B cell (primary cell): ENCODE measurements at regions not wholly inside any gene's neighbourhood (a gene's known extent, or its start where the extent isn't known, plus 50 kb on each side); places are given as distances from the start of the nearest gene placed in this dataset.

Experiments
- ATAC-seq: fragments of 200-7000 bp; cut with Tn5 transposase; one replicate; pipeline ENCODE4 v1.10.0; 2021; ENCODE audit warnings: low read depth, mild to moderate bottlenecking, moderate number of reproducible peaks, moderate library complexity
- CTCF ChIA-PET: fragments of 350-600 bp; sonication (Branson Sonifier 250); formaldehyde crosslinking; loops from one replicate; lab custom pipeline; 2021; ENCODE audit warnings: antibody characterized with exemption, inconsistent platforms; lab: Charles Lee
- POLR2A ChIA-PET: fragments of 350-600 bp; sonication (Branson Sonifier 250); formaldehyde crosslinking; loops from one replicate; lab custom pipeline; 2021; ENCODE audit warnings: antibody characterized with exemption; lab: Charles Lee
- DNase-seq: peaks from one replicate; pipeline ENCODE4 v3.0.0; 2013
- H2AFZ ChIP-seq: 2 replicates; pipeline ENCODE4 v1.6.1; 2012; ENCODE audit warnings: mild to moderate bottlenecking, low read depth, low read length; ENCODE audit not compliant: insufficient read depth, poor library complexity, severe bottlenecking
- H3K27ac ChIP-seq, 2 donors: 1 replicate in 1 of 2; 2 replicates in 1 of 2; pipeline ENCODE4 v1.5.1; 2012 to 2013; ENCODE audit warnings: low read length in 2 of 2, mild to moderate bottlenecking in 2 of 2, moderate library complexity in 1 of 2
- H3K27me3 ChIP-seq, 4 experiments: fragments of 200-600 bp in 1 of 4; sonication (generic) in 1 of 4; replicated peaks in 1 of 4; 1 replicate in 2 of 4; 2 replicates in 2 of 4; pipeline versions ENCODE4 v1.6.1 to v1.7.0; 2013 to 2016; ENCODE audit warnings: low read length in 3 of 4, mild to moderate bottlenecking in 2 of 4, mixed read lengths in 1 of 4, moderate library complexity in 1 of 4; ENCODE audit not compliant: insufficient read depth in 4 of 4, control insufficient read depth in 3 of 4; ENCODE audit errors: control extremely low read depth in 1 of 4
- H3K36me3 ChIP-seq, 2 experiments: replicated peaks in 1 of 2; 1 replicate in 1 of 2; 2 replicates in 1 of 2; pipeline versions ENCODE4 v1.6.1 to v1.7.1; 2013; ENCODE audit warnings: low read length in 1 of 2; ENCODE audit not compliant: insufficient read depth in 2 of 2, control insufficient read depth in 1 of 2; ENCODE audit errors: control extremely low read depth in 1 of 2, extremely low read depth in 1 of 2
- H3K4me1 ChIP-seq, 2 donors: fragments of 200-600 bp in 1 of 2; sonication (generic) in 1 of 2; 1 replicate in 1 of 2; 2 replicates in 1 of 2; pipeline versions ENCODE4 v1.5.1 to v1.6.1; 2013 to 2017; ENCODE audit warnings: low read length in 2 of 2; ENCODE audit not compliant: control insufficient read depth in 2 of 2, insufficient read depth in 2 of 2
- H3K4me2 ChIP-seq: replicated peaks from 2 replicates; pipeline ENCODE3; 2012; ENCODE audit warnings: mild to moderate bottlenecking, low read depth, low read length; ENCODE audit not compliant: poor library complexity, severe bottlenecking
- H3K4me3 ChIP-seq, 5 experiments: fragments of 200-600 bp in 1 of 5; sonication (generic) in 1 of 5; 1 replicate in 3 of 5; 2 replicates in 2 of 5; pipeline versions ENCODE4 v1.5.1 to v1.7.0; 2011 to 2016; ENCODE audit warnings: low read length in 4 of 5, mild to moderate bottlenecking in 4 of 5, low read depth in 2 of 5, control low read depth in 1 of 5, moderate library complexity in 1 of 5; ENCODE audit not compliant: insufficient read depth in 1 of 5; ENCODE audit errors: control extremely low read depth in 1 of 5, extremely low read depth in 1 of 5
- H3K79me2 ChIP-seq: fragments of 200-600 bp; sonication (generic); one replicate; pipeline ENCODE4 v1.6.0; 2016; ENCODE audit warnings: low read length; ENCODE audit not compliant: control insufficient read depth, insufficient read depth
- H3K9ac ChIP-seq: fragments of 200-600 bp; sonication (generic); 2 replicates; pipeline ENCODE4 v1.6.1; 2017; ENCODE audit warnings: mild to moderate bottlenecking, low read length, moderate library complexity
- H3K9me3 ChIP-seq, 3 donors: one replicate each; pipeline versions ENCODE4 v1.6.1 to v1.7.1; 2013; ENCODE audit warnings: low read length in 2 of 3; ENCODE audit not compliant: control insufficient read depth in 2 of 3, insufficient read depth in 1 of 3; ENCODE audit errors: control extremely low read depth in 1 of 3
- H4K20me1 ChIP-seq: 2 replicates; pipeline ENCODE4 v1.6.0; 2012; ENCODE audit warnings: mild to moderate bottlenecking, low read length; ENCODE audit not compliant: insufficient read depth, control insufficient read depth, poor library complexity, severe bottlenecking
- H3K27ac Mint-ChIP-seq: one replicate; pipeline ENCODE4 v1.8.0; 2021; ENCODE audit warnings: mixed read lengths
- H3K27me3 Mint-ChIP-seq: one replicate; pipeline ENCODE4 v1.8.0; 2021; ENCODE audit warnings: mixed read lengths
- H3K4me1 Mint-ChIP-seq: one replicate; pipeline ENCODE4 v1.8.0; 2021; ENCODE audit warnings: mixed read lengths
- H3K4me3 Mint-ChIP-seq: one replicate; pipeline ENCODE4 v1.8.0; 2021; ENCODE audit warnings: mixed read lengths
- H3K9me3 Mint-ChIP-seq: one replicate; pipeline ENCODE4 v1.8.0; 2022; ENCODE audit warnings: mixed read lengths; ENCODE audit not compliant: insufficient read depth
- CTCF ChIP-seq: fragments of 200-600 bp; IDR thresholded peaks from one replicate; pipeline ENCODE4 v1.8.0; 2022; ENCODE audit warnings: antibody characterized with exemption, mild to moderate bottlenecking
- EZH2 ChIP-seq: IDR thresholded peaks from 2 replicates; pipeline ENCODE4 v1.6.1; 2012; ENCODE audit warnings: borderline replicate concordance, low read depth, mild to moderate bottlenecking, moderate library complexity, low read length; ENCODE audit not compliant: insufficient read depth, poor library complexity, severe bottlenecking
- WGBS: methylation state at CpG from one replicate; pipeline ENCODE4 v1.1.5; 2013; ENCODE audit warnings: missing lambda C conversion rate; ENCODE audit not compliant: insufficient coverage; 5-methylcytosine and 5-hydroxymethylcytosine counted together
- intact Hi-C: fragments of 100-400 bp; cut with micrococcal nuclease; formaldehyde crosslinking; loops from one replicate; pipeline ENCODE4 v1.10.0; 2022

- H3K27ac Mint-ChIP-seq, result no peak overlapping the region
- peaks cover 18% of the 10 kb centered on the region for H3K27me3 Mint-ChIP-seq
- intact Hi-C loops, result no loop called here
Observed at GRCh38 chr3:71986606-71987005, 201.7 kb upstream of the PROK2 start.

More at GRCh38 chr3:71986606-71987005, 201.7 kb upstream of the PROK2 start:
- H3K79me2 ChIP-seq, result no peaks in the 10 kb centered on the region
- H2AFZ ChIP-seq, result no peak overlapping the region
- peaks cover 26 to 54% of the 10 kb centered on the region in 2 donors for H3K4me1 ChIP-seq
- no peak for ATAC-seq
- Mint-ChIP-seq H3K9me3 (peaks cover 2% of the 10 kb centered on the region), H3K4me1 (peaks cover 41% of the 10 kb centered on the region), H3K4me3 (no peak overlapping the region)
- H3K9ac ChIP-seq, result no peak overlapping the region
- peaks cover 0 to 12% (median 0%) of the 10 kb centered on the region in 3 donors for H3K9me3 ChIP-seq
- DNase-seq, result no peak
- H3K27ac ChIP-seq, result no peak overlapping the region
- no peaks in the 10 kb centered on the region for H3K36me3 ChIP-seq
- no peak overlapping the region for H3K4me3 ChIP-seq
- no peak for TF ChIP-seq CTCF
- TF ChIP-seq EZH2, result no peak
- ChIA-PET CTCF (interaction anchor here (1.7 kb wide), 1 partner anchor 836 kb away, joined by 6 read pairs; no protein-coding TSS in a partner anchor), POLR2A (no interaction called here)
- peaks cover 0 to 23% (median 4%) of the 10 kb centered on the region in 4 experiments for H3K27me3 ChIP-seq
- no peak overlapping the region for H3K4me2 ChIP-seq
- no peaks in the 10 kb centered on the region for H4K20me1 ChIP-seq
- WGBS, result 63% methylated on average over 1 of the region's 6 CpGs
